MCF 10A (cell line): ENCODE measurements at regions not wholly inside any gene's neighbourhood (a gene's known extent, or its start where the extent isn't known, plus 50 kb on each side); places are given as distances from the start of the nearest gene placed in this dataset.

ENCODE experiments used
- BruUV-seq: library from RNA; stranded (reverse); fragments of 400-500 nt; replicated peaks from 2 replicates; lab custom pipeline; 2021; lab: Mats Ljungman, UMichigan
- CTCF ChIA-PET: fragments of 300-600 bp; sonication (Branson Sonifier 250); formaldehyde crosslinking; extraction: SDS; loops from one replicate; lab custom pipeline; 2021; ENCODE audit warnings: antibody characterized with exemption, inconsistent platforms; lab: Yijun Ruan, JAX
- POLR2A ChIA-PET: fragments of 300-600, 350-650 bp; sonication (Branson Sonifier 250); formaldehyde crosslinking; extraction: SDS; loops from one replicate; lab custom pipeline; 2020; ENCODE audit warnings: antibody characterized with exemption, inconsistent platforms; lab: Yijun Ruan, JAX
- DNase-seq: peaks from one replicate; pipeline ENCODE4 v3.0.0-alpha.2; 2018; ENCODE audit not compliant: unreplicated experiment
- H3K27ac Mint-ChIP-seq: one replicate; pipeline ENCODE4 v1.8.0; 2022; ENCODE audit warnings: mild to moderate bottlenecking, low read depth, mixed read lengths; ENCODE audit not compliant: unreplicated experiment
- H3K27me3 Mint-ChIP-seq: one replicate; pipeline ENCODE4 v1.8.0; 2022; ENCODE audit warnings: mixed read lengths; ENCODE audit not compliant: insufficient read depth, unreplicated experiment
- H3K36me3 Mint-ChIP-seq: one replicate; pipeline ENCODE4 v1.8.0; 2022; ENCODE audit warnings: mild to moderate bottlenecking, moderate library complexity, mixed read lengths; ENCODE audit not compliant: insufficient read depth, unreplicated experiment
- H3K4me1 Mint-ChIP-seq: one replicate; pipeline ENCODE4 v1.8.0; 2022; ENCODE audit warnings: mixed read lengths; ENCODE audit not compliant: insufficient read depth, unreplicated experiment
- H3K4me3 Mint-ChIP-seq: one replicate; pipeline ENCODE4 v1.8.0; 2022; ENCODE audit warnings: mild to moderate bottlenecking, moderate library complexity, mixed read lengths; ENCODE audit not compliant: unreplicated experiment
- H3K9me3 Mint-ChIP-seq: one replicate; pipeline ENCODE4 v1.8.0; 2022; ENCODE audit warnings: mixed read lengths; ENCODE audit not compliant: unreplicated experiment
- intact Hi-C: fragments of 100-400 bp; cut with micrococcal nuclease; formaldehyde crosslinking; loops from 2 replicates; pipeline ENCODE4 v1.14.1; 2022
- TF ChIP-seq, protein P1 (sequence below): fragments of 200-600 bp; IDR thresholded peaks from one replicate; pipeline ENCODE4 v1.8.0; 2022; ENCODE audit warnings: antibody characterized with exemption, mild to moderate bottlenecking; ENCODE audit not compliant: unreplicated experiment

DNA sequence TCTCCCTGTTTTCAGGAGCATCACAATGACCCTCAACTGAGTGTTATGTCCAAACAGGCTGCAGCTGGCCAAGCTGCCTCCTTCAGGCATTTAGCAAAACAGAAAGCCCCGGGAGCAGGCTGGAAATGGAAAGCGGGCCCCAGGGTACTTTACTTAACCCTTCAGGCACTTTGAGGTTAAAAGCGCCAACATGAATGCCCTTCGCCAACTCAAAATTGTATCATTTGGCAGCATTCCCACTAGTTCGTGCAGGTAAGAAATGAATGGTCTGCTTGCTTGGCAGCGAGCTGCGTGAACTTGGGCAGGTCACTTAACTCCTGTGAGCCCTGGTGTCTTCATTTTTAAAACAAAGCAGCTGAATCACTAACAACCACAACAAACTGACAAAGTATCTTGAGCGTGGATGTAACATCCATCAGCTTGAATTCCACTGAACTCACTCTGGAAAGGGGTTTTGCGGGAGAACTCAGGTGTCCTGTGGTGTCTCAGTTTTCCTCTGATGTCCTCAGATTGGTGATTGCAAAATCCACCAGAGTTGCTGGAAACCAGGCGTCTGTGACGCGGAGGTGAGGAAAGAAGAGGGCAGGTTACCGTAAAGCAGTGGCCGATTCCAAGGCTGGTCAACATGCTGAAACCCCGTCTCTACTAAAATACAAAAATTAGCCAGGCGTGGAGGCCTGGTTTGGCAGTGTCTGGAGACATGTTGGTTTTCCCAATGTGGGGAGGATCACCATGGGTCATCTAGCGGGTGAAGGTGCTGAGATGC, 118.8 kb upstream of the ZNF217 start:
- Mint-ChIP-seq H3K27ac (no peak overlapping the region), H3K4me1 (no peaks in the 10 kb centered on the region), H3K4me3 (no peak overlapping the region), H3K36me3 (no peaks in the 10 kb centered on the region), H3K9me3 (no peaks in the 10 kb centered on the region), H3K27me3 (no peaks in the 10 kb centered on the region)
- intact Hi-C loops: no loop called here
- POLR2A ChIA-PET: interaction anchor here (1.4 kb wide), 1 partner anchor 17 kb away, joined by 3 read pairs; no protein-coding TSS in a partner anchor
- TF ChIP-seq, protein P1, sequence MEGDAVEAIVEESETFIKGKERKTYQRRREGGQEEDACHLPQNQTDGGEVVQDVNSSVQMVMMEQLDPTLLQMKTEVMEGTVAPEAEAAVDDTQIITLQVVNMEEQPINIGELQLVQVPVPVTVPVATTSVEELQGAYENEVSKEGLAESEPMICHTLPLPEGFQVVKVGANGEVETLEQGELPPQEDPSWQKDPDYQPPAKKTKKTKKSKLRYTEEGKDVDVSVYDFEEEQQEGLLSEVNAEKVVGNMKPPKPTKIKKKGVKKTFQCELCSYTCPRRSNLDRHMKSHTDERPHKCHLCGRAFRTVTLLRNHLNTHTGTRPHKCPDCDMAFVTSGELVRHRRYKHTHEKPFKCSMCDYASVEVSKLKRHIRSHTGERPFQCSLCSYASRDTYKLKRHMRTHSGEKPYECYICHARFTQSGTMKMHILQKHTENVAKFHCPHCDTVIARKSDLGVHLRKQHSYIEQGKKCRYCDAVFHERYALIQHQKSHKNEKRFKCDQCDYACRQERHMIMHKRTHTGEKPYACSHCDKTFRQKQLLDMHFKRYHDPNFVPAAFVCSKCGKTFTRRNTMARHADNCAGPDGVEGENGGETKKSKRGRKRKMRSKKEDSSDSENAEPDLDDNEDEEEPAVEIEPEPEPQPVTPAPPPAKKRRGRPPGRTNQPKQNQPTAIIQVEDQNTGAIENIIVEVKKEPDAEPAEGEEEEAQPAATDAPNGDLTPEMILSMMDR: no peak
- no TSS peak for BruUV-seq
- peak; percentile 70 for DNase-seq
- CTCF ChIA-PET: interaction anchor here (0.6 kb wide), 1 partner anchor 43 kb away, joined by 3 read pairs; no protein-coding TSS in a partner anchor

DNA sequence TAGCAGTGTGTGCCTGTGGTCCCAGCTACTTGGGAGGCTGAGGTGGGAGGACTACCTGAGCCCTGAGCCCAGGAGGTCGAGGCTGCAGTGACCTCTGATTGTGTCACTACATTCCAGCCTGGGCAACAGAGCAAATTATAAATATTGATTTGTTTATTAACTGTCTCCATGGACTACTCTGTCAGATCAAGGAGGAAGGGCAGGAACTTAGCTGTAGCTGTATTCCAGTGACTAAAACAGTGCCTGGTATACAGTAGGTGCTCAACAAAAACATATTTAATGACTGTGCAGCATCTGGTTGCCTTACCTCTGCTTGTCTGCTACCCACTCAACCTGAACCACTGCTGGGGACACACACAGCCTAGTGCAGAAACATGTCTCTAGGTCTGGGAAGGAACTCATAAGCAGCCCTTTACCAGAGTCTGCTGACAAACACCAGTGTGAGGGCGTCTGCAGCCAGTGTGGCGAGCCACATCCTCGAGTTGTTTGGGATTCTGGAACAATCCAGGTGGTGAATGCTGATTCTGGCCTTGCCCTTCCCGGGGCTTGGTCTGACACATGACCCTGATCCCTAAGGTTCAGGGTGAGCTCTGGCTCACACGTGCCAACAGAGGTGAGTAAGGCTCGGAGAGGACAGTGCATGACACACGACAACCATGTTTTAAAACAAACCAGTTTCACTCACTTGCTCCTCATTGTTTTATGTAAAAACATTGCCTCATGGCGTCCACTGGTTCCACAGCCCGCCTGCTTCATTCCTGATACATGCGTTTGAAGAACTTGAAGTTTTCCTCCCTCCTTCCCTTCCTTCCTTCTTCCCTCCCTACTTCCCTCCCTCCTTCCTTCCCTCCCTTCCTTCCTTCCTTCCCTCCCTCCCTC, 117.9 kb upstream of the ZNF217 start:
- TF ChIP-seq, protein P1: no peak
- peak; percentile 13 for DNase-seq
- H3K36me3 Mint-ChIP-seq: no peaks in the 10 kb centered on the region
- ChIA-PET POLR2A (interaction anchor here (1.4 kb wide), 1 partner anchor 18 kb away, joined by 3 read pairs; no protein-coding TSS in a partner anchor), CTCF (interaction anchor here (0.7 kb wide), 1 partner anchor 110 kb away, joined by 3 read pairs; no protein-coding TSS in a partner anchor)
- intact Hi-C loops: no loop called here
- BruUV-seq: no TSS peak
- H3K4me3 Mint-ChIP-seq: no peak overlapping the region
- no peaks in the 10 kb centered on the region for H3K9me3 Mint-ChIP-seq
- H3K4me1 Mint-ChIP-seq: no peaks in the 10 kb centered on the region
- no peaks in the 10 kb centered on the region for H3K27me3 Mint-ChIP-seq
- H3K27ac Mint-ChIP-seq: no peak overlapping the region

DNA sequence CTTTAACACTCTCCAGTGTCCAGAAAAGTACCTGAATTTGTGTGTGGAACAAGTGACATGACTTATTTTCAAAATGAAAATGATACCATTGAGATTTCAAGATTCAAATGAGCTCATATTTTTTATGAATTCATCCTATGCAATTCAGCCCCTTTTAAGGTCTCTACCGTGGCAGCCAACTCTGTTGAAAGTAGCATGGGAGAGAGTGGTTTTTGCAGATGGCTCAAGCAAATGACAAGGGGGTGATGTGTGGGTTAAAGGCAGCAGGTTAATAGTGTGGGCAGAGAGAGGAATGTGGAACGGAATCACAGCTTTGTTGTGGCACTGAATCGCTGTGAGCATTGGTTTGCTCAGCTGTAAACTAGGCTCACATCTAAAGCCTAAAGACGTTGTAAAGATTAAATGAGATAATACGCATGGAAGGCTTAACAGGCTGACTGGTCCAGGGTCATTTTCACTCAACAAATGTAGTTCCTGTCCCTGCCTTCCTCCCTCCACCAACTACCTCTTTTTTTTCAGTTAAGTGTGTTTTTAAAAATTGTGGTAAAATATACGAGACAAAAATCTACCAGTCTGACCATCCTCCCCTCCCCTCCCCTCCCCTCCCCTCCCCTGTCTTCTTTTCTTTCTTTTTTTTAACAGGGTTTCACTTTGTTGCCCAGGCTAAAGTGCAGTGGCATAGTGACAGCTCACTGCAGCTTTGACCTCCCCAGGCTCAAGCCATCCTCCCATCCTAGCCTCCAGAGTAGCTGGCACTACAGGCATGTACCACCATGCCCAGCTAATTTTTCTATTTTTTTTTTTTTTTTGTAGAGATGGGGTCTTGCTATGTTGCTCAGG, 114.7 kb upstream of the ZNF217 start:
- POLR2A ChIA-PET: interaction anchor here (0.9 kb wide), 1 partner anchor 29 kb away, joined by 3 read pairs; no protein-coding TSS in a partner anchor
- Mint-ChIP-seq H3K27me3 (no peaks in the 10 kb centered on the region), H3K9me3 (no peaks in the 10 kb centered on the region), H3K36me3 (no peaks in the 10 kb centered on the region), H3K4me1 (no peaks in the 10 kb centered on the region), H3K4me3 (no peak overlapping the region), H3K27ac (no peak overlapping the region)
- intact Hi-C loops: no loop called here
- no peak for DNase-seq
- no TSS peak for BruUV-seq
- TF ChIP-seq, protein P1: no peak
- CTCF ChIA-PET: interaction anchor here (0.8 to 1.2 kb wide), 3 partner anchors 16 to 117 kb away, joined by 3 to 4 read pairs (median 4); no protein-coding TSS in a partner anchor
